NCI-H526 (cell line): ENCODE measurements at regions not wholly inside any gene's neighbourhood (a gene's known extent, or its start where the extent isn't known, plus 50 kb on each side); places are given as distances from the start of the nearest gene placed in this dataset.

Source experiments
- DNase-seq, 2 experiments: peaks; one replicate each; lab custom pipeline; 2025; lab: John Stamatoyannopoulos, UW

DNA sequence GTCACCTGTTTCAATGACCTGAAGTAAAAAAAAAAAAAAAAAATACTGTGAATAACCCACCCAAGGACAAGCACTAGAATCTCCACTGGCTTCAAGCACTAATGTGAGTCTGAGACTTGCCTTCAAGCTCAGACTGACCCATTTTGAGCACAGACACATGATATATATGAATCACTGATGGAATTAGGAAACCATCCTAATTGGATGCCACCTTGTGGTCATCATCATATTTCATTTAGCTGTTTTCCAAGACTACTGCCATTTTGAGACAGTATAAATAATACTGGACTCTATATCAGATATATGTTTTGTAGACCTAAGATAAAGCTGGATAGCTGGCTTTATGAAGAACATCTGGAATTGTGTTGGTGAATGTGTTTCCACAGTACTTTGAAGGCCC is 1232.0 kb downstream of the KCNT2 start:
- DNase-seq, result no peak

DNA sequence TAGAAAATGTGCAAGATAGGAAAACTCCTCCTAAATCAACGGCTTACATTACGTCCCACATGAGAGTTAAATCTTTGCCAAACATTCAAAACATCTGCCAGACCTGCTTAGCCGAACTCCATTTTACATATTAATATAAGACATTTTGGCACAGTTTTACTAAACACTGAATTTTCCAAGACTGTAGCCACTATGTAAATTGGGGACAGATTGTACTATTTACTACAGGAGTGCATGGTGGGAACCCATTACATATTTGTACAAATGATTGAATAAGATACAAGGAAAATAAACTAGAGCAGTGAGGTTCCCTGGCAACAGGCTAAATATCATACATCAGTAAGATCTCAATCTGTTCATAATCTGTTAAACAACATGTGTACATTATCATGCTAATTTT is 1234.4 kb downstream of the KCNT2 start:
- no peak for DNase-seq

DNA sequence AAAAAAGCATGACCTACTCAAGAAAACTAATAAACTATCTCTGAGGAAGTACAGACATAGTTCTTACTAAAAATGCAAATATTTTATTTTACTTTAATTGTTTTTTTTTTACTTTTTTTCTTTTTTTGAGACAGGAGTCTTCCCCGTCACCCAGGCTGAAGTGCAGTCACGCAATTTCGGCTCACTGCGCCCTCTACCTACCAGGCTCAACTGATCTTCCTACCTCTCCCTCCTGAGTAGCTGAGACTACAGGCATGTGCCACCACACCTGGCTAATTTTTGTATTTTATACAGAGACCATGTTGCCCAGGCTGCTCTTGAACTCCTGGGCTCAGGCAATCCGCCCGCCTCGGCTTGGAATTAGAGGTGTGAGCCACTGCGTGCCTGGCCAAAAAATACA is 1263.1 kb downstream of the KCNT2 start:
- DNase-seq, result no peak

DNA sequence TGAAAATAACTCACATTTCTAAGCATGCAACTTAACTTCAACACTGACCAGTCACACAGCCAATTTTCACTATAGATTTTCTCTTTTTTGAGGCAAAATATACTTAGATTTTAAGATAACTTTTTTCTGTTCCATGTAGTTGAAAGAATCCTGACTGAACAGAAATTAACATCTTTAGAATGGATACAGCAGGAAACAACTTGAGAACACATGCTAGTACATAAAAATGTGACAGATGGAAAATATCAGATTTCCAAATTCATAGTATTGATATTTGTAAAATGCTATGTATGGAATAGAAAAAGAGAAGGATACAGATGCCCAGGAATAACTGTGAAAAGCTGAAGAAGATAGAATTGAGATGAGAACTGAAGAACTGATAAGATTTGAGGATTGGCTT is 1270.6 kb downstream of the KCNT2 start:
- no peak for DNase-seq

DNA sequence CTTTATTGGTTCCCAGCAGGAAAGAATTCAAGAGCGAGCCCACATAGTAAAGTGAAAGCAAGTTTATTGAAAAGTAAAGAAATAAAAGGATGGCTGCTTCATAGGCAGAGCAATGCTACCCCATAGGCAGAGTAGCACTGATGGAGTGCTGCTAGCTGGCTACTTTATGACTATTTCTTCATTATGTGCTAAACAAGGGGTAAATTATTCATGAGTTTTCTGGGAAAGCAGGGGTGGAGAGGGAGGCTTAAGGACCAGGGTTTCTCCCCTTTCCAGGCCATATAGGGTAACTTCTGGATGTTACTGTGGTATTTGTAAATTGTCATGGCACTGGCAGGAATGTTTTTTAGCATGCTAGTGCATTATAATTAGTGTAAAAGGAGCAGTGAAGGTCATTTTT is 1271.4 kb downstream of the KCNT2 start:
- DNase-seq, result no peak

DNA sequence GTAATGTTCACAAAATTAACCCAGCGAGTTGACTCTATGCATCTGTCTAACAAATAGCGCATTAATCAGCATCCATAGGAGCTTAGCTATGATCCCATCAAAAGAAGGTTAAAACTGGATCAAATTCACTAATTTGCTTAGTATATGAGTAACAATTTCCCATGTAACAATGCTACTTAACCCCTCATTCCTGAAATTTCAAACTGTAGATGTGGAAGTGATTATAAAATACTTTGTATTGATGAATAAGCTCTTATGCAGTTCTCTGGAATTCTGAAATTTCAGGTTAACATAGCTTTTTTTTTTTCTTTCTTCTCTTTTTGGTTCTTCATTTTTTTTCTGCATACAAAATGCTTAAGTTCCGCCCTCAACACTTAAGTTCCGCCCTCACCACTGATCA is 1272.7 kb downstream of the KCNT2 start:
- no peak for DNase-seq

DNA sequence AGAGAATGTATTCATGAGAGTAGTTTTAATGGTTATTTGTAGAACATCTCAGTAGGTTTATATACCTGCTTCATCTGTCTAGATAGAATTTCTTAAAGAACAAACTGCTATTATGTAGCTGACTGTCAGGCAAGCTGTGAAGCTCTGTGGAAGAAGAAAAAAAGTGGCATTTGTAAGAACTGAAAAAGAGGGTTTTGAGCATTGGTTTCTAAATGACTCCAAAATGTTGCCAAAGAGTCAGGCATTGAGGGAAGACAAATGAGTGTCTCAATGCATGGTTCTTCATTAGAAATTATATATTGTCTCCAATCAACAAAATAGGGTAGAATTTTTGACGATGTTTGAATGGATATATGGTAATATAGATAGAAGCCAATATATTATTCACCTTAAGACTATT is 1276.1 kb downstream of the KCNT2 start:
- DNase-seq, result no peak

DNA sequence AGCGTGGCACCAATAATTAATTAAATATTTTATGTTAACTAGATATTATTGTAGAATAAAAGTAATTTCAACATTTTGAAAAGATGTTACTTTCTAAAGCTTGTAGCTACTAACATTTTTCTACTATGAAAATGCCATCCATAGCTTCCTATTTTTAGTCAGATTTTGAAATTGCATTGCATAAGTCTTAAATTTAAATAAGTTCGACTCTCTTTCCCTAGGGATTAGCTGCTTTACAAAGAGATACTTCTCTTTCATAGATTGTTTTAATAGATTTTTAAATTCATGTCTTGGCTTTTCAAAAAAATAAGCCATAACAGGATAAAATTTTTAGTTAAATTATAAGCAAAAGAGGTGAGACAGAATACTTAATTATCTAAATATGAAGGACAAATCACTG is 1279.6 kb downstream of the KCNT2 start:
- DNase-seq, result no peak

DNA sequence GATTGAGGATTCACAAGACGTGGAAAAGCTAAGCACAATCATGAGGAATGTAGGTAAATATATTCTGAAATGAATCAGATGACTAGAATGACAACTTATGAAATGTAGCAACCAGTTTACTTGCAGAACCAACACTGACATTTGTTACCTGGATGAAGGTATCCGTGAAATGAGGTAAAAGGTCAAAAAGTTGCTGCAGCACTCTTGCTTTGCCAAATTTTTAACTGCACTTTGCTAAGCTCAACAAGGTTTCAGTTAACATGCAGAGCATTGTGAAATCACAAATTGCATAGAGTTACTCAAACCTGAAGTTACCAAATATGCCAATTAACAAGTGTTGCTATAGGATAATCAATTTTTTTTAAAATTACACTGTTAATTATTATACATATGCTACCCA is 1280.1 kb downstream of the KCNT2 start:
- DNase-seq, result no peak

DNA sequence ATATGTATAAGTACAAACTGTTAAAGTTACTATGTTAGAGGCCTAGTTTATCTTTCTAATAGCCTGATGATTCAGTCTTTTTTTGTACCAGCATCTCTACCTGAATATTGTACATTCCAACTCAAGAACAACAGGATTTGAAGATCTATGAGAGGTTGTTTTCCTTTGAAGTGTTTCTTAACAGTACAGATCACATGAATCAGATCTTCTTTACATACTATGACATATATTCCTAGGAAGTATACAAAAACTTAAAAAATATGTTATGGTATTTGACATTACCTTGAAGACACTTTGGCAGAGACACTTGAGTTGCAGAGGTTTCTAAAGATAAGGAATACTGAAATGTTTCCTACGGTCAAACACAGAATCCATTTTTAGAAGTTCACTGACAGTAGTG is 1280.9 kb downstream of the KCNT2 start:
- DNase-seq, result no peak

DNA sequence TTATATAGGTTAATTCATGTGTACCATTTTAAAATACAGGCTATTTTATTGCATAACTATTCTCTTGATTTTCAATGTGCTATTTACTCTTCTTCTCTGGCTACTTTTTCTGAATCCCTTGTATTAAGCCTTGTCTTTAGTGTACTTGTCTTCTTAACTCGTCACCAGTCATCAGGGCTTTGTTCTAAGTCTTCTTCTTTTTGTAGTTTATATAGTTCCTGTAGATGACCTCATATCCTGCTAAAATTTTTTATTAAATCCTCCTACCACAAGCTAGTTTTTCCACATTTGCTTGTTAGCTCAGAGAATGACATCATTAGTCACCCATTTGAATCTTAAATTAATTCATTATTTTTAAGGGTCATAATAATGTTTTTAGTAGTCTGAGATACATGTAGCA is 1281.9 kb downstream of the KCNT2 start:
- DNase-seq, result no peak

DNA sequence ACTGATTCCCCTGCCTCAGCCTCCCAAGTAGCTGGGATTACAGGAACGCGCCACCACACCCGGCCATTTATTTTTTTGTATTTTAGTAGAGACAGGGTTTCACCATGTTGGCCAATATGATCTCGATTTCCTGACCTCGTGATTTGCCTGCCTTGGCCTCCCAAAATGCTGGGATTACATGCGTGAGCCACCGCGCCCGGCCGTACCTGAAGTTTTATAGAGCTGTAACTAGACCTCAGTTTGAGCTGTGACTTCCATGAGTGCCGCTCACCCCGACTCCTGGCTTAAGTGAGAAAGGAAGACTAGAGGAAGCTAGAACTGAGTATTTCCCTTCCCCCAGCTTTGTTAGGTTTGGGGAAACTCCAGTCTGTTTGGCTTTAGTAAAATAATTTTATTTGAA is 1283.1 kb downstream of the KCNT2 start:
- DNase-seq, result no peak

DNA sequence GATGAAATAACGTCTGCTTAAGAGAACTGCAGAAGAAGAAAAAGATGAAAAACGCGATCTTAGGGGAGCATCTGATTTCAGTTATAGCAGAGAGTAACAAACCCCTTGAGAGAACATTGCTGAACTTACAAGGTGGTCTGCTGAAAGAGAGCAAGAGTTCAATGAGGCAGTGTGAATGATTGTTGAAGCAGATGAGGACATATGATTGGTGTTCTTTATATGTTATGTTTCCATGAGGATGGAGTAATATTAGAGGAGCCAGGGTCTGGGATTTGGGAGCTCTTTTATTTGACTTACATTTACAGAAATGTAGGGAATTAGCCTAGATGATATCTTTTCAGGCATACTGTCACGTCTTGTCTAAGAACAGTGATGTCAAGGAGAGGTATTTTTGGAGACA is 1302.0 kb downstream of the KCNT2 start:
- no peak for DNase-seq

DNA sequence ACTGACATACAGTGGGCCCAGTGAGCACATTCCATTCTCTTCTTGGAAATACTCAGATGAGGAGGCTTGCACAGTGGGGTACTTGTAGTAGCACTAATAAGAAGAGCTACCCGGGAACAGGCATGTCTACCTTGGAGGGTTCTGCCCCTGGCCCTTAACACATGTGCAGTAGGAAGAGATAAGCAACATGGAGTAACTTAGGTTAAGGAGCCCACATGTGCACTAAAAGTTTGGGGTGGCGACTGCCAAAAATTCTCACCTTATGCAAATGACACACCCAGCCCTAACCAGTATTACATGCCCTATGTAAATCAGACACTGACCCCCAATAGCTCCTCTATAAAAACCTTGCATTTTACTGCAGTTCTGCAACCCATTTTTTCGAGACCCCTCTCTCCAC is 1313.3 kb downstream of the KCNT2 start:
- no peak for DNase-seq

DNA sequence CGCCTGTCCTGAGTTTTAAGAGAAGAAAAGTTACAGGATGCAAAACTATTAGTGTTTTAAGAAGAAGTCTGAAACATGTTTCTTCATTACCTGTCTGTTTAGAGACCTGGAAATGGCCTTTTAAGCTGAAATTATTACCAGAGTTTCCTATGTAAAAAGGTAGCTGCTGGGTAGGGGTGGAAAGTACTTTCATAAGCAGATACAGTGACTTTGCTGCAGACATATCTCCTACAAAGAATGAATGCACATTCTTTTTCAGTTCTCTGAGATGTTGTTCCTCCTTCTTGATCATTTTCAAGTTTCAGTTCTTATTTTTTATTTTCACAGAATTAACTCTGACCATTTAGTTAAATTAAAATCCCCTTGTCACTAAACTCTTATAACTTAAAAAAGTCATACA is 1329.6 kb downstream of the KCNT2 start:
- DNase-seq, result no peak

DNA sequence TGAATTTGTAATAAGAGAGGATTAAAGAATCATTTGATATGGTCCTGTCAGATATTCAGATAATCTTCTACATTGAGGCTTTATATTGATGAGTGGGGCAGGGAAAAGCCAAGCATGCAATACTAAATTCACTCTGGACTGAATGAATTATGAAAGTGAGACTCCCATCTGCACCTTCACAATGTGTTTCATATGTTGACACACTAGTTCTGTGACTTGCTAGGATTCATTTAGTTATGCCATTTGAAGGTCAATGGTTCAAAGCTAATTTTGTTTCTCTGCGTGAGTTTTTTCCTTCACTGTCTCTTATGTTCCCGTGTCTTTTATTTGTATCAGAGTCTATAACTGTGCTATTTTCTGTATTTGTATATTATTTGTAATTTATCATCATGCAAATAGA is 1332.5 kb downstream of the KCNT2 start:
- DNase-seq, result no peak

DNA sequence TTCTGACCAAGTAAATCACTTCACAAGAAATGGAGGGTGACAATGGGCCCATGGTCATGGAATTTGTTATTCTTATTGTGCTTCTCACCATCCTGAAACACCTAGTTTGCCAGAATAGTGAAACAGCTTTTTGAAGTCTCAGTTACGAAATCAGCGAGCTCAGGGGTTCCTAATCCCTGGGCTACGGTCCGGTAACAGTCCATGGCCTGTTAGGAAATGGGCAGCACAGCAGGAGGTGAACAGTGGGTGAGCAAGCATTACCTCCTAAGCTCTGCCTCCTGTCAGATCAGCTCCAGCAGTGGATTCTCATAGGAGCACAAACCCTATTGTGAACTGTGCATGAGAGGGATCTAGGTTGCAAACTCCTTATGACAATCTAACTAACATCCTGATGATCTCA is 1356.3 kb downstream of the KCNT2 start:
- no peak for DNase-seq

DNA sequence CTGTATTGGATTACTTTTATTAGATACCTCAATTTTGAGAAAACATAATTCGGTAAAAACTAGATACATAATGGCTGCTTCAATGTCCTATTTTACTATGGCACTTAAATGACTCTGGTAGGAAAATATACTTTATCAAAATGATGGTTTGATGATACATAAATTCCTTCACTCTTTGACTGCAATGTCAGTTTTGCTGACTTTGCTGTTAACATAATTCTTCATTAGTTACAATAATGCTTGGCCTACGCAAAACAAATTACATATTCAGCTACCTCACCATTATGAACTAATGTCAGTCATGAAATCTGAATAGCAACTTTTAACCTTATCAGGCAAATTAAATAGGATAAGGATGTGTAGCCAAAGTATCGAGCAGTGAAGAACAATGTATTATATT is 1364.7 kb downstream of the KCNT2 start:
- no peak for DNase-seq

DNA sequence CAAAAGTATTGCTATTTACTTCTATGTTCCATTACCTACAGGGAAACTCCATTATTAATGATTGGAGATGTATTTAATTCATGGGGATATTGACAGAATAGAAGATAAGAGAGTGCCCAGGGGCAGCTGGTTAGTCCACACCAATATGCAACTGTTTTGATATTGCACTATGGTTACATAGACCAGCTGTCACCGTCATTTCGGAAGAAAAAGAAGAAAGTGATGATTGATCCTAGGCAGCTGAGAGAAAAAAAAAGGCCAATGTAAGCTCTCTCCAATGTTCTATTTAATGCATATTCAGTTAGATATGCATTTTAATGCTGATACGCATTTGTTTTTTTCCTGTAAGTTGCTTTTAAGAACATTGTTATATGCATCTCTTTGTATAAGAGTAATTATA is 1367.2 kb downstream of the KCNT2 start:
- DNase-seq, result no peak

DNA sequence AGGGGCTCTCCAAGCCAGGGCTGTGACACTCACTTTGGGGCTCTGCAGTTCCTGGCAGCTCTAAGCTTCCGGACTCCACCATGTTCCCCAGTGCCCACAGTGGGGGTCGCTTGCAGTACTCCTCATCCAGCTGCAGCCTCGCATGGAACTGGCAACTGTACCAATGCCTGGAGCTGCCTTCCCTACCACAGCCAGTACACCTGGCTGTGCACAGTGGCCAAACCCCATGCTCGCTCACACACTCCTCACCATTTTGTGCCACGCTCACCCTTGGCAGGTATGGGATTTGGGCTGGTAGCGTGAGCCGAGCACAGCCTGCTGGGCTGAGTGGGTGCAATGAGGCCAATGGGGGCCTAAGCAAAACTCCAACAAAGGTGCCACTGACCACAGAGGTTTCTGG is 1369.9 kb downstream of the KCNT2 start:
- no peak for DNase-seq

DNA sequence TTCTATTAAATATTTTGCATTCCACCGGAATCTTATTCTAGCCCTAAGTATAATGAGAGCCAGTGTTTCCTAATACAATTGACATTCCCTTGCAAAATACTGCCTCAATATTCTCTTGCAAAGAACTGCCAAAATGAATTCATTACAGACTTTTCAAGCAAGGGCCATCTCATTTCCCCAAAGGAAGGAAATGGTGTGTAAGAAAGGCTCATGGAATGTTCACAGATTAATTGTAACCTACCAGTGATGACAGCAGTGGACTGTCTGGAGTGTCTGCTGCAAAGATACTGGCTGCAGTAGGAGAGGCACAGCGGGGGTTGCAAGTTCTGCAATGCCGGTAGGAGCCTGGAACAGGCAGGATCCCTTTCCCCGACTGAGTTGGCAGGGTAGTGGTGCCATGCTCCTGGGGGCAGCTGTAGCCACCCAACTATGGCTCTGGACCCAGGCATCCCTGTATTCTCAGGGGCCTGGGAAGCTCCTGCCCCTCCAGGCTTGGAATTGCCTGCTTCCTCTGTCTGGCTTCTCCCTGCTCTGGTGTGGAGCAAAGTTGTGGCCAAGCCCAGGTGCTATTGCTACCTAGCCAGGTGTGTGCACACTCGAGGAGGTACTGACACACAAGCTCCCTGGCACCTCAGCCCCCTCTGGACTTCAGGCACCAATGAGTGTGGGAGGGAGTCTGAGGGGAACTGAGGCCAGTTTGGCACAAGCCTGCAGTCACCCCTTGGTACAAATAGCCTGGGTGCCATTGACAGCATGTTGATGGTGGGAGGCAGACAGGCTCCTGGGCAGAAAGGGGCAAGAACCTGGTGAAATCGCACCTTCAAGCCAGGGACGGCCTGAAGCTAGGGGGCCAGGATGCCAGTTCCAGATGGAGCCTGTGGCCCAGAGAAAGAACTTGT is 1371.0 kb downstream of the KCNT2 start:
- no peak for DNase-seq

DNA sequence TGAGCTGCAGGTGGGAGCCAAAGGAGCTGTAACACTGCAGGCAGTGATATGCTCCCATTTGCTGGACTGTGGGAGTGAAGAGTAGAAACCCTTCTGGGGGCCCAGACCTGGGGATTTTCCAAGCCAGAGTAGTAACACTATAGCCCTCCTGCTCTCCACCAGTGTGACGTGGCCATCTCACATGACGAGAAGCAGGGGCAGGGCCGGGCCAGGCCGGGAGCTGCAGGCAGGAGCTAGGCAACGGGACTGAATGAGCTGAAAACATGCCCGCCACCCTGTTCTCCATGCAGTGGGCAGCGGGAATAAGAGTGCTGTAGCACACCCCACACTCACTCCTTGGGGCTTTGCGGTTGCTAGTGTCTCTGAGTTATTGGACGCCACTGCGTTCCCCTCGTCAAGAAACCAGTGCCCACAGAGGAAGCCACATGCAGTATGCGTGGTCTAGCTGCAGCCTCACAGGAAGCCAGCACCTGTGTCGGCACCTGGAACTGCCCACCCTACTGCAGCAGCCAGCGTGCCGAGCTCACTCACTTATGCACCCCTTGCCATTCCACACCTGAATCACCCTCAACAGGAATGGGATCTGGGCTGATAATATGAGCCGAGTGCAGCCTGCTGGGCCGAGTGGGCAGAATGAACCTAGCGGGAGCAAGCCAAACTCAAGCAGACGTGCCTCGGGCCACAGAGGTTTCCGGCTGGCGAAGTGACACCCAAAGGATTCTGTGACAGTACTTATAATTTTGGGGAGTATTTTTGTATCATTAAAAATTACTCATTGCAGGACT is 1389.6 kb downstream of the KCNT2 start:
- DNase-seq, result no peak

DNA sequence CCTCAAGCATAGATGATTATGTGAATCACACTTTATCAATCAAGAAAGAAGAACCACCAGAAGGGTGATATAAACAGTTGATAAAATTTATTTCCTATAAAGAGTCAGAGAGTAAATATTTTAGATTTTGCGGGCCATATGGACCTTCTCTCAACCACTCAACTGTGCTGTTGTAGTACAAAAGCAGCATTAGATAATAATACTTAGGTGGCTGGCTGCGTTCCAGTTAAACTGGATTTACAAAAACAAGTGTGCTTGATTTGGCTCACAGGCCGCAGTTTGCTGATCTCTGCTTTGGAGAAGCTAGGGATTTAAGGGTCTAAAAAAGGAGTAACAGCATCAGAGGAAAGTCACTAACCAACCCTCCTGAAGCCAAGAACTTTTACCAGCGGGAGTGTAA is 1406.0 kb downstream of the KCNT2 start:
- DNase-seq, result no peak

DNA sequence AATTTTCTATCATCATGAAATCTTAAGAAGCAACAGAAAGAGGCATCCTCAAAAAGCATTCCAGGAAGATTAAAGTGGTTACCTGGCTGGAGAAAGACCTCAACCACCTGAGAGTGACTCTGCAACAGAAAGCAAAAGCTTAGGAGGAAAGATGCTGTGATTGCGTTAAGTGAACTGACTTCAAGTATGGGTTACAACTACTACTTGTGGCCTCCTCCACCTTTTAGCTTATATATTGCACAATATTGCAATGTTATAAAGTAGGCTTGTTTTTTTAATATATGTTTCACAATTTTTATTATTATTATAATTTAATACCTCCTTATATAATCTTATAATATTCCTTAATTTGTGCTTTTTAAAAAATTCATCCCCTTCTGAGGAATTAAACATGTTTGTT is 1407.5 kb downstream of the KCNT2 start:
- no peak for DNase-seq
